Naive B cell (primary cell): ENCODE measurements at regions not wholly inside any gene's neighbourhood (a gene's known extent, or its start where the extent isn't known, plus 50 kb on each side); places are given as distances from the start of the nearest gene placed in this dataset.

ENCODE experiments used
- ATAC-seq, 2 donors: fragments of 150-1000 bp; cut with Tn5 transposase; 2 replicates each; pipeline ENCODE4 v1.10.0; 2021; ENCODE audit warnings: low read depth in 2 of 2, mild to moderate bottlenecking in 2 of 2, moderate library complexity in 2 of 2
- DNase-seq: peaks from one replicate; pipeline ENCODE4 v3.0.0; 2022
- H3K27ac Mint-ChIP-seq, 6 donors: one replicate each; pipeline ENCODE4 v1.8.0; 2020 to 2022; ENCODE audit warnings: mild to moderate bottlenecking in 6 of 6, mixed read lengths in 6 of 6, moderate library complexity in 5 of 6, inconsistent platforms in 2 of 6
- H3K27me3 Mint-ChIP-seq, 3 donors: one replicate each; pipeline ENCODE4 v1.8.0; 2021 to 2022; ENCODE audit warnings: mixed read lengths in 3 of 3, mild to moderate bottlenecking in 1 of 3
- H3K36me3 Mint-ChIP-seq, 2 donors: one replicate each; pipeline ENCODE4 v1.8.0; 2020 to 2022; ENCODE audit warnings: mixed read lengths in 2 of 2, inconsistent platforms in 1 of 2, mild to moderate bottlenecking in 1 of 2
- H3K4me1 Mint-ChIP-seq, 3 donors: one replicate each; pipeline ENCODE4 v1.8.0; 2020 to 2022; ENCODE audit warnings: mixed read lengths in 3 of 3, inconsistent platforms in 1 of 3, mild to moderate bottlenecking in 1 of 3, moderate library complexity in 1 of 3
- H3K4me3 Mint-ChIP-seq, 8 donors: one replicate each; pipeline ENCODE4 v1.8.0; 2020 to 2022; ENCODE audit warnings: mild to moderate bottlenecking in 8 of 8, mixed read lengths in 8 of 8, moderate library complexity in 8 of 8, inconsistent platforms in 2 of 8
- H3K9me3 Mint-ChIP-seq, 7 donors: one replicate each; pipeline ENCODE4 v1.8.0; 2020 to 2022; ENCODE audit warnings: mixed read lengths in 7 of 7, mild to moderate bottlenecking in 5 of 7, inconsistent platforms in 2 of 7, moderate library complexity in 1 of 7

DNA sequence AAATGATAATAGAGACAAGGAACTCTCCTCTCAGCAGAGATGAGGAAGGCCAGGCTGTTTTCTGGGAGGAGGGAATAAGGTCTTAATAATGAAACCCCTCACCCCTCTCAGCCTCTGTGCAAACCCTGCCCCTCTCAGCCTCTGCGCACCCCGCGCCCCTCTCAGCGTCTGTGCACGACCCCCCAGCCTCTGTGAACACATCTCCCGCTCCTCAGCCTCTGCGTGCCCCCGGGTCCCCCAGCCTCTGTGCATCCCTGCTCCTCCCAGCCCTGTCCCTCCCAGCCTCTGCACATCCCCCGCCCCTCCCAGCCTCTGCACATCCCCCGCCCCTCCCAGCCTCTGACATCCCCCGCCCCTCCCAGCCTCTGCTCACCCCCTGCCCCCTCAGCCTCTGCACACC is 837.8 kb downstream of the TBC1D22A start:
- Mint-ChIP-seq H3K4me3 (no peak overlapping the region), H3K4me1 (no peaks in the 10 kb centered on the region), H3K27me3 (peaks cover 8 to 25% (median 17%) of the 10 kb centered on the region in 3 donors), H3K9me3 (peaks cover 0 to 7% (median 1%) of the 10 kb centered on the region in 7 donors), H3K27ac (no peak overlapping the region), H3K36me3 (no peaks in the 10 kb centered on the region)
- DNase-seq (no peak), ATAC-seq (no peak)

- Mint-ChIP-seq H3K4me1 (no peaks in the 10 kb centered on the region), H3K9me3 (peaks cover 0 to 7% (median 1%) of the 10 kb centered on the region in 7 donors), H3K27me3 (peaks cover 5 to 25% (median 17%) of the 10 kb centered on the region in 3 donors), H3K4me3 (no peak overlapping the region), H3K36me3 (no peaks in the 10 kb centered on the region), H3K27ac (no peak overlapping the region)
- DNase-seq: no peak
- no peak for ATAC-seq
Measured at GRCh38 chr22:47599753-47600152, 837.3 kb downstream of the TBC1D22A start.

GRCh38 chr22:47598864-47599263 is 836.4 kb downstream of the TBC1D22A start:
- DNase-seq (no peak), ATAC-seq (no peak)
- H3K4me3 Mint-ChIP-seq: no peak overlapping the region
- H3K4me1 Mint-ChIP-seq: no peaks in the 10 kb centered on the region
- peaks cover 0 to 7% (median 1%) of the 10 kb centered on the region in 7 donors for H3K9me3 Mint-ChIP-seq
- no peaks in the 10 kb centered on the region for H3K36me3 Mint-ChIP-seq
- H3K27me3 Mint-ChIP-seq: peaks cover 5 to 25% (median 17%) of the 10 kb centered on the region in 3 donors
- no peak overlapping the region for H3K27ac Mint-ChIP-seq

- Mint-ChIP-seq H3K4me3 (no peak overlapping the region), H3K9me3 (peaks cover 0 to 4% (median 0%) of the 10 kb centered on the region in 7 donors), H3K27me3 (peaks cover 3 to 22% (median 14%) of the 10 kb centered on the region in 3 donors), H3K36me3 (no peaks in the 10 kb centered on the region), H3K27ac (no peak overlapping the region), H3K4me1 (no peaks in the 10 kb centered on the region)
- DNase-seq (no peak), ATAC-seq (no peak)
Measured at GRCh38 chr22:47597041-47597440, 834.6 kb downstream of the TBC1D22A start.

DNA sequence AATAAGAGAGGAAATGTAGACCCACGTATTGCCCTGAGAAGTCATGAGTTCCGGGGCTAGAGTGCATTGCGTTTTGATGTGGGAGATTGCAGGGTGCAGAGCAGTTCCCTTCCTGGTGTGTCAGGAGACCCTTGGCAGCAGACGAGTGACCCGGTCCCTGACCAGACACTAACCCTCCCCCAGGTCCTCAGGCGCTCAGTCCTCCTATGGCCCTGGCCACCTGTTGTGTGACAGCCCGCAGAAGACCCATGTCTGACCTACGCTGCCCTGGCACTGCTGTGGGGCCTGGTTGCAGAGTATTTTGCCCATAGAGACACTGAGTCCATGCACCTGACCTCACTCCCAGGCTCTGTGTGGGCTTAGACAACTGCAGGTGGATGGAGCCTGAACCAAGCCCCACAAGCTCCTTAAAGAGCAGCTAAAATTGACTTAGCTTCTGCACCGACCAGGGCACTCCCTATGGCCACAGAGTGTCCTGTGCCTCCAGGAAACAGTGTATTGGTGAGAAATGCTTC is 833.8 kb downstream of the TBC1D22A start:
- Mint-ChIP-seq H3K27ac (no peak overlapping the region), H3K27me3 (peaks cover 0 to 14% (median 6%) of the 10 kb centered on the region in 3 donors), H3K36me3 (no peaks in the 10 kb centered on the region), H3K4me1 (no peaks in the 10 kb centered on the region), H3K9me3 (peaks cover 0 to 4% (median 0%) of the 10 kb centered on the region in 7 donors), H3K4me3 (no peak overlapping the region)
- no peak for DNase-seq
- ATAC-seq: no peak

DNA sequence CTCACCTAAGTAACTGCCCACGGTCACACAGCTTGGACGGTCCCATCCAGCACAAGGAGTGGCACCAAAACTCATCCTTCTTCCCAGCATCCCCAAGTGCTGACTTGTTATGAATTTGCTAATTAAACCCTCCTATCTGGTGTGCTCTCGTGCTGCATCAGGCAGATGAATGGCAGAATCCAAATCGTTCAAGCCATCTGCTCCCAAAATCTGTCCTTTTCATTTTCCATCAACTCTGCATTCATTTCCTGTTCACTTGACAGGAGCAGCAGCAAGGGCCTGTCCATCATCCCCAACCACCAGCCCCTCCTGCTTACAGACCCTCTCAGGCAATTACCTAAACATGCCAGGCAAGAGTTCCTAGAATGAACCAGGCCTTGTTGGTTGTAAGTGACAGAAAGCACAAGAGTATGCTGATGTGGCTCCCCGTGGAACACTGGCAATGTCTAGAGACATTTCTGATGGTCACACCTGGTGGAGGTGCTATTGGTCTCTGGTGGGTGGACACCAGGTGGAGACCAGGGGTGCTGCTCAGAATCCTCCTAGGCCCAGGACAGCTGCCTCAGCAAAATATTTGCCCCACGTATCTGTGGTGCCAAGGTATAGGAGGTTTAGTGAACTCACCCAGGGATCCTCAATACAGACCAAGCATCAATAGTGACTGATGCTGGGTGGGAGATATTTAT is 832.5 kb downstream of the TBC1D22A start:
- Mint-ChIP-seq H3K9me3 (peaks cover 0 to 4% (median 0%) of the 10 kb centered on the region in 7 donors), H3K4me3 (no peak overlapping the region), H3K36me3 (no peaks in the 10 kb centered on the region), H3K4me1 (no peaks in the 10 kb centered on the region), H3K27me3 (peaks cover 0 to 16% (median 0%) of the 10 kb centered on the region in 3 donors), H3K27ac (no peak overlapping the region)
- no peak for DNase-seq
- no peak for ATAC-seq

GRCh38 chr22:47593911-47594311 is 831.5 kb downstream of the TBC1D22A start:
- no peak overlapping the region for H3K4me3 Mint-ChIP-seq
- H3K27me3 Mint-ChIP-seq: peaks cover 0 to 13% (median 8%) of the 10 kb centered on the region in 3 donors
- H3K27ac Mint-ChIP-seq: no peak overlapping the region
- no peaks in the 10 kb centered on the region for H3K36me3 Mint-ChIP-seq
- DNase-seq (no peak), ATAC-seq (no peak)
- H3K9me3 Mint-ChIP-seq: peaks cover 0 to 3% (median 0%) of the 10 kb centered on the region in 7 donors
- no peaks in the 10 kb centered on the region for H3K4me1 Mint-ChIP-seq

- Mint-ChIP-seq H3K27ac (no peak overlapping the region), H3K36me3 (no peaks in the 10 kb centered on the region), H3K9me3 (peaks cover 0 to under 1% (median 0%) of the 10 kb centered on the region in 7 donors), H3K27me3 (peaks cover 0 to 13% (median 9%) of the 10 kb centered on the region in 3 donors), H3K4me3 (no peak overlapping the region), H3K4me1 (no peaks in the 10 kb centered on the region)
- DNase-seq (no peak), ATAC-seq (no peak)
Measured at GRCh38 chr22:47593291-47593690, 830.8 kb downstream of the TBC1D22A start.

- no peak for ATAC-seq
- Mint-ChIP-seq H3K4me1 (no peaks in the 10 kb centered on the region), H3K9me3 (peaks cover 0 to 3% (median 0%) of the 10 kb centered on the region in 7 donors), H3K27ac (no peak overlapping the region), H3K4me3 (no peak overlapping the region), H3K27me3 (peaks cover 0 to 15% (median 9%) of the 10 kb centered on the region in 3 donors), H3K36me3 (no peaks in the 10 kb centered on the region)
- DNase-seq: no peak
Measured at GRCh38 chr22:47592791-47593190, 830.3 kb downstream of the TBC1D22A start.

DNA sequence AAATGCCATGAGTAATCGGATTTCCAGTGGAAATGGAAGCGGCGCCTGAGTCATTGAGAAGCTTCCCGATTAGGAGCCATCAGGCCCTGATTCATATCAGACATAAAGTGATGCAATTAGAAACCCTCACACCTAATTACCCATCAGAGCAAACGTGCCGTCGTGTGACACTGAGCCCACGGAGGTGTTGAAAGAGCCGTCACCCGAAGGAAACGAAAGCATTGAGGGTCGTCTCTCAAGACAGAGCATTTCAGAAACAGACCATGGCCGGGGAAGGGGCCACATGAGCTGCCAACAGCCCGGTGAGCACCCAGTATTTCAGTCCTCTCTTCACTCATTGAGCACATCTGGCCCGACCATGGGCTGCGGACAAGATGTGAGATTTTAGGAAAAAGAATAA is 829.3 kb downstream of the TBC1D22A start:
- peaks cover 0 to 15% (median 9%) of the 10 kb centered on the region in 3 donors for H3K27me3 Mint-ChIP-seq
- H3K9me3 Mint-ChIP-seq: peaks cover 0 to 3% (median 0%) of the 10 kb centered on the region in 7 donors
- H3K4me3 Mint-ChIP-seq: no peak overlapping the region
- no peak for ATAC-seq
- no peak overlapping the region for H3K27ac Mint-ChIP-seq
- H3K4me1 Mint-ChIP-seq: no peaks in the 10 kb centered on the region
- H3K36me3 Mint-ChIP-seq: no peaks in the 10 kb centered on the region
- no peak for DNase-seq

DNA sequence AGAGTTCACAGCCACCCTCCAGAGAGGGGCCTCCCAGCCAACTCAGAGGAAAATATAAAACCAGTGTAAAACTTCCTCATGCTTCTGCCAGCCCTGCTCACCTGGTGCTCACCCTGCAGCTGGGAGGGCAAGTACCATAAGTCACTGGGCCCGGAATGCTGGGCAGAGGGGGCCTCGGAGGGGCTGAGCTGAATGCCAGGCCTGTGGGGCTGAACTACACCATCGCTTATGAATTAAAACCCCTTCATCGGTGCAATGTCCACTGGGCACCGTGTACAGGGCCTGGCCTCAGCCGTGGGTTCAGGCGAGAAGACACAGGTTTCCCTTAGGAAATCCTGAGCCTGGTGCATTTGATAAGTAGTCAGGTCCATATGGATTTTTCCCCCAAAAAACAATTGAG is 828.6 kb downstream of the TBC1D22A start:
- Mint-ChIP-seq H3K4me3 (no peak overlapping the region), H3K4me1 (no peaks in the 10 kb centered on the region), H3K36me3 (no peaks in the 10 kb centered on the region), H3K27ac (no peak overlapping the region), H3K27me3 (peaks cover 0 to 15% (median 9%) of the 10 kb centered on the region in 3 donors), H3K9me3 (peaks cover 0 to 5% (median 0%) of the 10 kb centered on the region in 7 donors)
- DNase-seq (no peak), ATAC-seq (no peak)

GRCh38 chr22:47589271-47590250 is 827.1 kb downstream of the TBC1D22A start:
- DNase-seq: no peak
- Mint-ChIP-seq H3K4me1 (no peaks in the 10 kb centered on the region), H3K9me3 (peaks cover 2 to 15% (median 5%) of the 10 kb centered on the region in 7 donors), H3K36me3 (no peaks in the 10 kb centered on the region), H3K27ac (no peak overlapping the region), H3K4me3 (no peak overlapping the region), H3K27me3 (peaks cover 0 to 15% (median 9%) of the 10 kb centered on the region in 3 donors)
- ATAC-seq: no peak

DNA sequence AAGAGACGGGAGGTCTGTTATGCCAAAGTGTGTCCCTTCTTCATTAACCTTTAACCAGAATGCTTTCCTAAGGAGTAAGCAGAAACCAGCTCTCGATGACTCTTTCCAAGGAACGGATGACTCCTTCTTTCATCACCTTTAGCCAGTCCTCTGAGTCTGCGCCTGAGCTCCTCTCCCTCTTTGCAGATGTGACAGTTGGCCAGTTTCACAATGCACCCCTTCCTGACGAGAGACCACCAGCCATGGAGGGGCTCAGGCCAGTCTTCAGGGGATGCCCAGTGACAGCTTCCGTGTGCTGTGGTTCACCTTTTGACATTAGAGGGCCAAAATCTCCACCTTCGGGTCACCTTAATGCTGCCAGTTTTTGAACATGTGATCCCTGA is 826.1 kb downstream of the TBC1D22A start:
- H3K27ac Mint-ChIP-seq: no peak overlapping the region
- no peaks in the 10 kb centered on the region for H3K36me3 Mint-ChIP-seq
- no peaks in the 10 kb centered on the region for H3K4me1 Mint-ChIP-seq
- peaks cover 0 to 15% (median 9%) of the 10 kb centered on the region in 3 donors for H3K27me3 Mint-ChIP-seq
- ATAC-seq: no peak
- DNase-seq: no peak
- peaks cover 2 to 20% (median 7%) of the 10 kb centered on the region in 7 donors for H3K9me3 Mint-ChIP-seq
- peak overlapping the region in 1 of 8 donors; percentile 61 for H3K4me3 Mint-ChIP-seq
